Astrocyte (in vitro differentiated cells and primary cell): ENCODE measurements at regions not wholly inside any gene's neighbourhood (a gene's known extent, or its start where the extent isn't known, plus 50 kb on each side); places are given as distances from the start of the nearest gene placed in this dataset.

ENCODE experiments used
- DNase-seq: peaks from one replicate; pipeline ENCODE4 v3.0.0-alpha.2; 2010; ENCODE audit warnings: low read depth
- FAIRE-seq: peaks from 2 replicates; lab custom pipeline; 2011; peaks lifted over from hg19 to GRCh38; lab: Jason Lieb, UNC
- H2AFZ ChIP-seq: 2 replicates; pipeline ENCODE4 v1.6.0; 2012; ENCODE audit warnings: low read depth, low read length, inconsistent platforms
- H3K27ac ChIP-seq: 2 replicates; pipeline ENCODE4 v1.5.1; 2011; ENCODE audit warnings: low read depth, low read length, inconsistent platforms
- H3K27me3 ChIP-seq: 2 replicates; pipeline ENCODE4 v1.6.0; 2011; ENCODE audit warnings: low read length, inconsistent platforms; ENCODE audit not compliant: insufficient read depth
- H3K36me3 ChIP-seq: 2 replicates; pipeline ENCODE4 v1.5.1; 2011; ENCODE audit warnings: low read length, inconsistent platforms; ENCODE audit not compliant: insufficient read depth
- H3K4me1 ChIP-seq: 2 replicates; pipeline ENCODE4 v1.5.1; 2011; ENCODE audit warnings: low read length, inconsistent platforms; ENCODE audit not compliant: insufficient read depth
- H3K4me2 ChIP-seq: 2 replicates; pipeline ENCODE4 v1.6.0; 2012; ENCODE audit warnings: low read length, inconsistent platforms
- H3K4me3 ChIP-seq: 2 replicates; pipeline ENCODE4 v1.5.1; 2011; ENCODE audit warnings: low read depth, mild to moderate bottlenecking, low read length, inconsistent platforms; ENCODE audit not compliant: insufficient read depth
- H3K79me2 ChIP-seq: 2 replicates; pipeline ENCODE4 v1.6.0; 2012; ENCODE audit warnings: mild to moderate bottlenecking, low read length, inconsistent platforms; ENCODE audit not compliant: insufficient read depth
- H3K9ac ChIP-seq: 2 replicates; pipeline ENCODE4 v1.6.0; 2012; ENCODE audit warnings: mild to moderate bottlenecking, low read length, inconsistent platforms
- H3K9me3 ChIP-seq: 2 replicates; pipeline ENCODE4 v1.5.1; 2012; ENCODE audit warnings: low read depth, mild to moderate bottlenecking, low read length, inconsistent platforms; ENCODE audit not compliant: insufficient read depth
- H4K20me1 ChIP-seq: 2 replicates; pipeline ENCODE4 v1.6.0; 2012; ENCODE audit warnings: low read length, inconsistent platforms; ENCODE audit not compliant: insufficient read depth
- H3K27ac Mint-ChIP-seq: one replicate; pipeline ENCODE4 v1.8.0; 2021; ENCODE audit warnings: mild to moderate bottlenecking, mixed read lengths; ENCODE audit not compliant: unreplicated experiment
- H3K27me3 Mint-ChIP-seq: one replicate; pipeline ENCODE4 v1.8.0; 2021; ENCODE audit warnings: low read depth, mixed read lengths; ENCODE audit not compliant: unreplicated experiment
- H3K36me3 Mint-ChIP-seq: one replicate; pipeline ENCODE4 v1.8.0; 2021; ENCODE audit warnings: low read depth, mixed read lengths; ENCODE audit not compliant: unreplicated experiment
- H3K4me1 Mint-ChIP-seq: one replicate; pipeline ENCODE4 v1.8.0; 2021; ENCODE audit warnings: low read depth, mixed read lengths; ENCODE audit not compliant: unreplicated experiment
- H3K4me3 Mint-ChIP-seq: one replicate; pipeline ENCODE4 v1.8.0; 2021; ENCODE audit warnings: mild to moderate bottlenecking, moderate library complexity, mixed read lengths; ENCODE audit not compliant: unreplicated experiment
- H3K9me3 Mint-ChIP-seq: one replicate; pipeline ENCODE4 v1.8.0; 2021; ENCODE audit warnings: mild to moderate bottlenecking, mixed read lengths; ENCODE audit not compliant: unreplicated experiment
- CTCF ChIP-seq: IDR thresholded peaks from 2 replicates; pipeline ENCODE4 v1.5.1; 2011; ENCODE audit warnings: low read depth, mild to moderate bottlenecking, inconsistent platforms, low read length, moderate library complexity; ENCODE audit not compliant: insufficient read depth
- EZH2 ChIP-seq: IDR thresholded peaks from 2 replicates; pipeline ENCODE4 v1.6.1; 2012; ENCODE audit warnings: mild to moderate bottlenecking, low read length, inconsistent platforms; ENCODE audit not compliant: insufficient read depth

- no peak overlapping the region for H3K27ac Mint-ChIP-seq
- no peaks in the 10 kb centered on the region for H3K4me1 Mint-ChIP-seq
- no peak overlapping the region for H3K4me3 ChIP-seq
- H3K4me2 ChIP-seq: no peak overlapping the region
- no peak for TF ChIP-seq EZH2
- TF ChIP-seq CTCF: no peak
- H4K20me1 ChIP-seq: no peaks in the 10 kb centered on the region
- H3K79me2 ChIP-seq: no peaks in the 10 kb centered on the region
- no peak overlapping the region for H3K9ac ChIP-seq
- H3K36me3 ChIP-seq: no peaks in the 10 kb centered on the region
- no peaks in the 10 kb centered on the region for H3K9me3 Mint-ChIP-seq
- H2AFZ ChIP-seq: no peak overlapping the region
- no peak overlapping the region for H3K4me3 Mint-ChIP-seq
- no peak overlapping the region for H3K27ac ChIP-seq
- H3K27me3 ChIP-seq: no peaks in the 10 kb centered on the region
- no peaks in the 10 kb centered on the region for H3K36me3 Mint-ChIP-seq
- H3K4me1 ChIP-seq: no peaks in the 10 kb centered on the region
- DNase-seq (no peak), FAIRE-seq (no peak)
- no peaks in the 10 kb centered on the region for H3K27me3 Mint-ChIP-seq
- H3K9me3 ChIP-seq: no peaks in the 10 kb centered on the region
These were observed 402.3 kb downstream of the TAF11L14 start for GRCh38 chr5:18036531-18036930.

- H3K79me2 ChIP-seq: no peaks in the 10 kb centered on the region
- TF ChIP-seq CTCF (no peak), EZH2 (no peak)
- H2AFZ ChIP-seq: no peak overlapping the region
- no peaks in the 10 kb centered on the region for H3K27me3 Mint-ChIP-seq
- H3K9me3 ChIP-seq: no peaks in the 10 kb centered on the region
- H3K27me3 ChIP-seq: no peaks in the 10 kb centered on the region
- H3K9me3 Mint-ChIP-seq: no peaks in the 10 kb centered on the region
- no peak overlapping the region for H3K27ac ChIP-seq
- H3K36me3 Mint-ChIP-seq: no peaks in the 10 kb centered on the region
- DNase-seq (no peak), FAIRE-seq (no peak)
- H3K9ac ChIP-seq: no peak overlapping the region
- no peak overlapping the region for H3K4me3 ChIP-seq
- H4K20me1 ChIP-seq: no peaks in the 10 kb centered on the region
- H3K4me3 Mint-ChIP-seq: no peak overlapping the region
- H3K27ac Mint-ChIP-seq: no peak overlapping the region
- no peak overlapping the region for H3K4me2 ChIP-seq
- no peaks in the 10 kb centered on the region for H3K4me1 Mint-ChIP-seq
- no peaks in the 10 kb centered on the region for H3K4me1 ChIP-seq
- H3K36me3 ChIP-seq: no peaks in the 10 kb centered on the region
These were observed 403.5 kb downstream of the TAF11L14 start for GRCh38 chr5:18037718-18038117.

GRCh38 chr5:18043344-18043743 is 409.1 kb downstream of the TAF11L14 start:
- H3K27ac Mint-ChIP-seq: no peak overlapping the region
- DNase-seq: no peak
- H3K4me1 Mint-ChIP-seq: no peaks in the 10 kb centered on the region
- no peak overlapping the region for H2AFZ ChIP-seq
- no peaks in the 10 kb centered on the region for H3K4me1 ChIP-seq
- H3K79me2 ChIP-seq: no peaks in the 10 kb centered on the region
- no peaks in the 10 kb centered on the region for H3K9me3 ChIP-seq
- FAIRE-seq: no peak
- no peak overlapping the region for H3K4me3 Mint-ChIP-seq
- H3K4me3 ChIP-seq: no peak overlapping the region
- H3K36me3 ChIP-seq: no peaks in the 10 kb centered on the region
- no peak for TF ChIP-seq EZH2
- no peaks in the 10 kb centered on the region for H4K20me1 ChIP-seq
- no peak overlapping the region for H3K9ac ChIP-seq
- H3K4me2 ChIP-seq: no peak overlapping the region
- H3K9me3 Mint-ChIP-seq: no peaks in the 10 kb centered on the region
- H3K27me3 Mint-ChIP-seq: no peaks in the 10 kb centered on the region
- H3K27ac ChIP-seq: no peak overlapping the region
- no peaks in the 10 kb centered on the region for H3K36me3 Mint-ChIP-seq
- no peaks in the 10 kb centered on the region for H3K27me3 ChIP-seq
